Tongue (tissue), 1 donor: ENCODE measurements at regions not wholly inside any gene's neighbourhood (a gene's known extent, or its start where the extent isn't known, plus 50 kb on each side); places are given as distances from the start of the nearest gene placed in this dataset.
"Not testable (repeated sequence)": the region's sequence is repeated elsewhere in the genome, so short reads cannot be mapped to it uniquely, and the experiment has no call there.

Experiments used
- DNase-seq: peaks from one replicate; pipeline ENCODE4 v3.0.0-alpha.2; 2015

DNA sequence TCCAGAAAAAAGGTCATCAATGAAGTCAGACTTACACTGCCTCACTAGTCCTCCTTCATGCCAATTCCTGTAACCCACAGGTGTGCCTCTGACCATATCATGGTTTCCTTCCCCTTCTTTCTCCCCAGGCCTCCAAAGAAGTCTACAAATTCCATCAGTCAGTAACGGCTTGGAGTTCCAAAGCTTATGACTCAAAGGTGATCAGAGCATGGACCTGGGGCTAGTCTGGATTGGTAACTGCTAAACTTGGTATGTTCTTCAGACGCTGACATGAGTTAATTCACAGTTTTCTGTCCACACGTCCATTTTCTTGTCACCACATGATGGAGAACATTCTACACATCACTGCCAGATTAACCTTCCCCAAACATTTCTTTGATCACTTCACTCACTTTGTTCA is 560.4 kb downstream of the ETNK1 start:
- no peak for DNase-seq

DNA sequence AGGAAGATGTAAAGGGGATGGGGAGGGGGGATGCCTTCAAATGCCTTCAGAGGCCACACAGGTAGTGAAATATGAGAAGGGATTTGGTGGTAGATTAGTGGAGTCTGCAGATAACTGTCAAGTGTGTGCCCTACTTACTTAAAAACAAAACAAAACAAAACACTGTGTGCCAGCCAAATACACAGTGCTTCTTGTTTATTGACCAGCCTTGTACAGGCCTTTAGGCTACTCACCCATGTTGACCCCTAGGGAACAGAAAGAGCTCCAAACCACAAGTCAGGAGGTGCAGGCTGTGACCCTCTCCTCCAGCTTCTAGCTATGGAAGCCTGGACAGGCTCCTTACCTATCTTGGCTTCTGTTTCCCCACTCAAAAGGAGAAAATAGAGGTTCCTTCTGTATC is 562.0 kb downstream of the ETNK1 start:
- no peak for DNase-seq

- no peak for DNase-seq
These were observed 568.6 kb downstream of the ETNK1 start for GRCh38 chr12:23193552-23193951.

GRCh38 chr12:23197266-23197665 is 572.3 kb downstream of the ETNK1 start:
- no peak for DNase-seq

GRCh38 chr12:23202728-23203127 is 577.8 kb downstream of the ETNK1 start:
- no peak for DNase-seq

DNA sequence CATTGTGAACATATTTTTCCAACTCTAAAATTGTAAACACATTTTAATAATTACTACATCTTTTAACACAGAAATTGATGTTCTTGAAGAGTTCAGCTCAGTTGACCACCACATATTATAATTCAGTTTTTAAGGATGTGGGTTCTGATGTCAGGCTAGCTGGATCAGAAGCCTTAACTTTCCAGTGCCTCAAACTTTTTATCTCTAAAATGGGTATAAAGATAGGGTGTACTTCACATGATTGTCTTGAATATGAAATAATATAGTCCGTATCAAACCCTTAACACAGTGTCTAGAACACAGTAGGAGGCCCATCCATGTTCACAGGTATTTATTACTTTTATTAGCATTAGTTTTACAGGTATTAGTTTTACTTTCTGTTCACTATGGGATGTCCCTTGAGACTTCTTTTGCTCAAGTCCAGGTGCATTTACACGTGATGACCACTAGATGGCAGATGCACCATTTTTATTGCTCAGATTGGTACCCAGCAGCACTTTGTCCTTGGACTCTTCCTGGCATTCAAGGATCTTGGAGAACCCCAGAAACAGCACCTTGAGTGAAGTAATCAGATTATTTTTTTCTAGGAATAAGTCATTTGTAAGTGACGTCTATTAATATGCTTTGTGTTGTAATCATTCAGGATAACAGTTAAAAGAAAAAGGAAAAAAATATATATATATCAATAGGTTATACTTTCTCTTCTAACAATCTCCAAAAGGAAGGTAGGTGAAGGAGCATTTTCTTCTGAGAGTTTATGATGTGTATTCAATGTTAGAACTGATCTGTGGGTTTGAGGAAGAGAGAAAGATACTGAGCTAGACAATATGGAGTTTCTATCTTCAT is 580.2 kb downstream of the ETNK1 start:
- DNase-seq: peak; percentile 76

GRCh38 chr12:23209793-23210192 is 584.8 kb downstream of the ETNK1 start:
- no peak for DNase-seq

DNA sequence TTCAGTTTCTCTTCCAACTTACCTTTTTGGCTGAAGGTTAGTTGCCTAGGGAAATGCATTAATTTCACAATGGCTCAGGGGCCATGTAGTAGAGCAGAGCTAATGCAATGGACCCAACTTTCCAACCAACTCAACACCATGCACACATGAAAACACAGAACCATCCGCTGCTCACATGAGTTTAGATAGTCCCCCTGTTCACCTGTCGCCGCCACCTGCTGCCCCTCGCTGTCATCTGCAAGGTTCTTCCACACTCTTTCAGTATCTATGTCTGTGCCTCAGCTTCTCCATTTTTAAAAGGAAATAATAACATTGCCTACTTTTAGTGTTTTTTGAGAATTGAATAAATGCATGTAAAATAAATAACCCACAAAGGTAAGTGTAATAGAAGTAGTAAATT is 585.6 kb downstream of the ETNK1 start:
- DNase-seq: no peak

DNA sequence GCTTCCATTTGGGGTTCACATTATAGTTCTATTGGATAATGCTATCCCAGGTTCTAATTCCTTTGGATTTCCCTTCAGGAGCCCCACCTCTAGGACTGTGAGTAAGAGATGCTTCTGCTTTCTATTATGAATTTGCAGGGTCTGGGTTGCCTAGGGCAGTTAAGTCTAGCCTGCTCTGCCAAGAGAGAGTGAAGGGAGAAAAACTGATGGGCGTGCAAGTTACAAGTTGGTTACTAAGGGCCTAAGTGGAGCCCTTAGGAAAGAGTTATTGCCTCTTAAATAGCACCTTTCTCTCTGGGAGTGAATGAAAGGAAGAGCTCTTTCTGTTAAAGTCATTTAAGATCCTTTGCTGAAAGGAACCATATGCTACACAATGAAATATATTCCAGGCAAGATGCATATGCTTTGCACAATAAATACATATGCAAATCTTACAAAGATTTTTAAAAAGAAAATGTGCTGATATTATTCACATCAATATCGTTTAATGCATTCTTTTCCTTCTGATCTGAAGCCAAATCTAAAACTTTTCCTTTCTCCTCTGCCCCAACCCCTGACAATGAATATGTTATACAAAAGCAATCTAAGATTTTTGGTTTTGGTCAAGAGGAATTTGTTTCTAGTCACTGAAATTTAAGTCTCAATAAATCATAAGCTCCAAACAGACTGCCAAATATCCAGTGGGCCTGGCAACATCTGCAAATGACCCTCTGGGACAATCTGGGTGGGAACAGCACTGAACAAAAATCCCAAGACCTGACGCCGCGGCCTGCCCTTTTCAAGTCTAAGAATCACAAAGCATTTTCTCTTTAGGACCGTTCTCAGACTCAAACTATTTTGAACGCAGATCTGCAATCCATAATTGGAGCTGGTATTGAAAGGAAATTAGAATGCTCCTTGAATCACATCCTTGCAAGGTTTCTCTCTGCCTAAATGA is 586.7 kb downstream of the ETNK1 start:
- no peak for DNase-seq

- no peak for DNase-seq
These were observed 592.2 kb downstream of the ETNK1 start for GRCh38 chr12:23217158-23217557.

GRCh38 chr12:23217667-23218066 is 592.7 kb downstream of the ETNK1 start:
- DNase-seq: no peak

- DNase-seq: no peak
These were observed 596.1 kb downstream of the ETNK1 start for GRCh38 chr12:23221066-23221465.

GRCh38 chr12:23221926-23222325 is 597.0 kb downstream of the ETNK1 start:
- DNase-seq: no peak

DNA sequence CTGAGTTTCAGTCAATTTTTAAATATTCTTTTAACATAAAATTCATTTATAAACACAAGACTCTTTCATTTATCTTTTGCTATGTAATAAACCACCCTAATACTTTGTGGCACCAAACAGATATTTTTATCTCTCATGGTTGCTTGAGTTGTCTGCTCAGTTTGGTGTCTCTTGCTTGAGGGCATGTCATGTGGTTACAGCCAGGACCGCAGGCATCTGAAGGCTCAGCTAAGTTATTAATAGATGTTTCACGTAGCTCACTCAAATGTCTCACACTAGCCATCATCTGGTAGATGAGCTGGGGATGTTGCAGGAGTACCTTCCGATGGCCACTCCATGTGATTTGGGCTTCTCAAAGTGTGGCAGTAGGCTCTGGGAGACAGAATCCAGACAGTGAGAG is 597.8 kb downstream of the ETNK1 start:
- no peak for DNase-seq

DNA sequence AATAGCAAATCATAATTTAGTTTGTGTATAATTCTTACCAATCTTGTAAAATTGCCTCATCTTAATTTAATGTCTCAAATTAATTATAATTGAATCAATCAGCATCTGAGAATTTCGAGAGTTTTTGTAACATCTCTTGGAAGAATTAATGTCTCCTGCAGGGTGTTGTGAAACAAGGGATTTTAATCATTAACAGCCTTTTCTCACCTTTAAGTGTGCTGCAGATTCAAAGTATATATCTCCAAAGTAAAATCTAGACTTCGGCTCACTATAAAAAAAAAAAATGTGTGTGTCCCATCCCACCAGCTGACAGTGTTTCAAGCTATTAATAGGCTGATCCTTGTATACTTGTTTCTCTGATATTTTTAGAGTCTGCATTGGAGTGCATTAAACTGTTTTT is 603.1 kb downstream of the ETNK1 start:
- DNase-seq: no peak

DNA sequence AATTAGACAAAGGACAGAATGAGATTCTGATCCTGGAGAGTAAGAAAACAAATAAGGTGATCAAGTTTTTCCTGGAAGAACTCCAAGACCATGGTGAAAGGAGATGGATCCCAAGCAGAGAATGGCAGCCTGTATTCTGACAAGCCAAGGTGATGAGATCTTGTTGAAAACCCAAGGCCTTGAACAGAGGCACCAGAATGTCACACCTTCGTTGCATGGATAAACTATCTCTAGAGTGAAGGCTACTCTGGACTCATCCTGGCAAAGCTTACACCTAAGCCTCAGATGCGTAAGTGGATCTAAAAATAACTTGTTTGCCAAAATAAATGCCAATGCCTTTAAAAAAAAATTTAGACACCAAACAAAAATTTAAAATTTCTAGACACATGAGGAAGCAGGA is 605.9 kb downstream of the ETNK1 start:
- no peak for DNase-seq

- peak; percentile 40 for DNase-seq
These were observed 611.3 kb downstream of the ETNK1 start for GRCh38 chr12:23236066-23236780.

GRCh38 chr12:23236811-23237210 is 611.8 kb downstream of the ETNK1 start:
- DNase-seq: peak; percentile 40

- DNase-seq: no peak
These were observed 613.2 kb downstream of the ETNK1 start for GRCh38 chr12:23238190-23238589.

DNA sequence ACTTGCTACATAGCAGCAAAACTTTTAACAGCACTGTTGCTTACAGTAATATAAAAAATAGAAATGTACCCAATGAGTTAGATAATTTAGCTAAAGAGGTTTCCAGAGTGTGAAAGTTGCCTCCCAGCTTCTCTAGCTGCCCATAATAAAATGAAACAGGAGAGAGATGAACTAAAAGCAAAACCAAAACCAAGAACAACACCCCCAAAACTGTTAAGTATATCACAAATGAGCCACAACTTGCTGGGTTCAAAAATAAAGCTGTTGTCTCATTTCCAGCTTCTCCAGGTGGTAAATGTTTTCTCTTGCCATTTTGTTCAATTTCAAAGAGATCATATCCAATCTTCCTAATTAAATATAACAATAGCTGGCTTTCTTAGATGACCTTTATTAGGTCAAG is 614.0 kb downstream of the ETNK1 start:
- no peak for DNase-seq

GRCh38 chr12:23245186-23245585 is 620.2 kb downstream of the ETNK1 start:
- DNase-seq: no peak

DNA sequence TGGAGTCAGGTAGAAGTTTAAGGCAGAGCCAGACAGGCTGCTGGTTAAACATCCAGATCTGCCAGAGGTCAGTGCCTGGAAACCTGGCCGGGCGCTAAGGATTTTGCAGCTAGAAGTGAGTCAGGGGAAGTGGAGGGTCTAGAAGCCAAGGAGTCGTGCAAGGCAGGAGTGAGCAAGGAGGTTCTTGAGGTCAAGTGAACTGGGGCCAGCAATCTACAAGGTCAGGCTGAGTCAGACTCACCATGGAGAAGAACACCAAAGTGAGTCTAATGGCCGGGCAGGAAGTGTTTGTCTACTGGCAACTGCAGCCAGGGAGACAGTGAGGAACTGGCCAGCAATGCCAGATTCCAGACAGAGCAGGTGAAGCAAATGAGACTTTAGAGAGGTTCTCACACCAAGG is 628.2 kb downstream of the ETNK1 start:
- no peak for DNase-seq

DNA sequence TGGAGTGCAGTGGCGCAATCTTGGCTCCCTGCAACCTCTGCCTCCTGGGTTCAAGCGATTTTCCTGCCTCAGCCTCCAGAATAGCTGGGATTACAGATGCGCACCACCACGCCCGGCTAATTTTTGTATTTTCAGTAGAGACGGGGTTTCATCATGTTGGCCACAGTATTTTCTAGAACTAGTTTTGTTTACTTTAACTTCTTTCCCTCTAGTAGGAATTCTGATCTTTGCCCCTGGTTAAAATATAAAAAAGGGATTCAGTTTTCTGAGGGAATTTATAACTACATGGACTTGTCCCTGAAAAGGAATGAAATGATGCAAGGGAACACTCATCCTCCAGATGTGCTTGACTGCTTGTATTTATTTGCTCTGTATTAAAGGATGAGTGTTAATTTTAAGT is 628.9 kb downstream of the ETNK1 start:
- DNase-seq: not testable (repeated sequence)
